ENCODE measurements at regions not wholly inside any gene's neighbourhood (a gene's known extent, or its start where the extent isn't known, plus 50 kb on each side); places are given as distances from the start of the nearest gene placed in this dataset.
"Not testable (repeated sequence)": the region's sequence is repeated elsewhere in the genome, so short reads cannot be mapped to it uniquely, and the experiment has no call there.

- no peak for DNase-seq (ENCODE audit: low spot score)
Observed at GRCh38 chr10:84571146-84571545, 242.8 kb downstream of the CCSER2 start.

- DNase-seq (ENCODE audit: low spot score) = no peak
Observed at GRCh38 chr10:84574102-84574501, 245.7 kb downstream of the CCSER2 start.

DNA sequence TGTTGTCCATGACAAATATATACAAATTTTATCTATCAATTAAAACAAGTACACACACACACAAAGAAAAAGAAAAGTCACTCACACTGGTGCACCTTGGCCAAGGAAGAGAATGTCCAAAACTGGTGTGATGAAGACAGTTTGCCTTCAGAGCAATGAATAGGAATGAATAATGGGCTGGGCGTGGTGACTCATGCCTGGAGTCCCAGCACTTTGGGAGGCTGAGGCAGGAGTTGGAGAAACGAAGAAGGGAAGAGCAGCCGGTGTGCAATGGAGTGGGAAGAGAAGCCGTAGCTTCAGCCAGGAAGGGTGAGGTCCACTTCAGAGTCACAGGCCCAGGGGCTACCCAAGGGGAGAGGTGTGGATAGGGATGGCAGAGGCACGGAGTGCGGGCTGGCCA lies 253.6 kb downstream of the CCSER2 start:
- DNase-seq (ENCODE audit: low spot score) = no peak

GRCh38 chr10:84583501-84583900 lies 255.1 kb downstream of the CCSER2 start:
- no peak for DNase-seq (ENCODE audit: low spot score)

- no peak for DNase-seq (ENCODE audit: low spot score)
Observed at GRCh38 chr10:84587789-84588188, 259.4 kb downstream of the CCSER2 start.

- no peak for DNase-seq (ENCODE audit: low spot score)
Observed at GRCh38 chr10:84588426-84588825, 260.0 kb downstream of the CCSER2 start.

DNA sequence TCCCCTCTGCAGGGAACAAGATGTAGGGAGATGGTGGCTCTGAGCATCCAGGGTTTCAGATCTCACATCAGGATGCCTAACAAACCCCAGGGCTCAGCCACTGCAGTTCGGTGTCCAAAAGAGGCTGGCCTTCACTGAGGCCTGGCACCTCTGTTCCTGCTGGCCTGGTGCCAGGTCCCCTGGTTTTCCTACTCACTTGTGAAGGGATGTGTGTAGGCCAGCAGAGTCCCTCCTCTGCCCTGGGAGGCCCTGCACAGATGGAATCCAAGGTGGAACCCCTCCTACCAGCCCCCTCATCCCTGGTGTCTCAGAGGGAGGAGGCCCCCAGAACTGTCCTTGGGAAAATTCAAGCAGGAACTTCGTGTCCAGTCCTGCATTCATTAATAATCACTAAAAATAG lies 260.6 kb downstream of the CCSER2 start:
- DNase-seq (ENCODE audit: low spot score) = no peak

- no peak for DNase-seq (ENCODE audit: low spot score)
Observed at GRCh38 chr10:84589526-84590205, 261.3 kb downstream of the CCSER2 start.

GRCh38 chr10:84590327-84591193 lies 262.2 kb downstream of the CCSER2 start:
- DNase-seq (ENCODE audit: low spot score) = no peak

DNA sequence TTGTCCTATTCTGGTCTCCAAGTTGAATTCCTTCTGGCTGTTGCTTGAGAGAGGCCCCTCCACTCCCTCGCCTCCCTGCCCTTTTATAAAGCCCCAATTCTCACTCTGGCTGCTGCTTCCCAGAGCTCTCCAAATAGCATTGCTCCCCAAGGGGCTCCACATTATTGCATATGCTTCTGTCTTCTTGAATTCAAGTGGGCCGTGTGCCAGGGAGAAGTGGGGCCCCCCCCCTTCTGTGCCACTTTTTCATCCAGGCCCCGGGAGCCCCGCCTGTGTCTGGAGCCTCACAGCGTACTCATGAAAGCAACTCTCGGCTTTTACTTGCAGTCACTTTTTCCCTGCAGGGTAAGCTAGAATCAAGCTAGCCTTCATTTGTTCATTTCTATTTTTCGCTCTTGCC lies 265.1 kb downstream of the CCSER2 start:
- no peak for DNase-seq (ENCODE audit: low spot score)

DNA sequence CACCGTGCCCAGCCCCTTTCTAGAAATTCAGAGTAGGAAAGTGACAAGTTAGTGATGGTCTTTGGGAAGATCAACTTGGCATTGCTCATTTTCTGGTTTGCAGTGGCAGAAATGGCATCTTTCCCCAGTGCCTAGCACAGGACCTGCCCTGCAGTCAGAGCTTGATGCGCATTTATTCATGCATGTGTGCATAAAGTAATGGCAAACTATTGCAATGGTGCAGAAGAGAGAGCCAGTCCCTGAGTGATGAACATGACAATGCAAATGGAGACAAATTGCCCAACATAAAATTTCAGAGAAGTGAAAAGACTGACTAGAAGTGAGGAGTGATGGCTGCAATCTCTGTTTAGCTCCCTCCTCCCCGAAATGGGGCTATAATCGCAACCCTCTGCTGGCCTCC lies 268.2 kb downstream of the CCSER2 start:
- no peak for DNase-seq (ENCODE audit: low spot score)

- DNase-seq (ENCODE audit: low spot score) = no peak
Observed at GRCh38 chr10:84599254-84599653, 270.9 kb downstream of the CCSER2 start.

GRCh38 chr10:84600947-84601346 lies 272.6 kb downstream of the CCSER2 start:
- no peak for DNase-seq (ENCODE audit: low spot score)

- DNase-seq (ENCODE audit: low spot score) = not testable (repeated sequence)
Observed at GRCh38 chr10:84602543-84602942, 274.2 kb downstream of the CCSER2 start.

DNA sequence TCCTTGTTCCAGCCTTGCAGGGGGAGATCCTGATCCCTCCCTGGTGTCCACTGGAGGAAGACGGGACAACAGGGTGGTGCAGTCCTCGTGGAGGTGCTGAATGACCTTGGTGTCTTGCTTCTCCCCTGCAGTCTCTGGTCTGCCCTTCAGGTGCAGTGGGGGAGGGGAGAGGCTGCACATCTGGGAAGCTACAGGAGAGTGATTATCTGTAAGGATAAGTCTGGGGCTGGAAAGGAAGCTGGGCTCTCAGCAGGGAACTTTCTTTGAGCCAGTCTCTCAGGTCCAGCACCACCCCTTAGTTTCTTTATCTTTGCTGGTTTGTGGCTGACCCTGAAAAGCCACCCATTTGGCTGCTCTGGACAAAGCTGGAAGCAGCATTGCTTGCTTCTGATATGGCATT lies 275.6 kb downstream of the CCSER2 start:
- no peak for DNase-seq (ENCODE audit: low spot score)

DNA sequence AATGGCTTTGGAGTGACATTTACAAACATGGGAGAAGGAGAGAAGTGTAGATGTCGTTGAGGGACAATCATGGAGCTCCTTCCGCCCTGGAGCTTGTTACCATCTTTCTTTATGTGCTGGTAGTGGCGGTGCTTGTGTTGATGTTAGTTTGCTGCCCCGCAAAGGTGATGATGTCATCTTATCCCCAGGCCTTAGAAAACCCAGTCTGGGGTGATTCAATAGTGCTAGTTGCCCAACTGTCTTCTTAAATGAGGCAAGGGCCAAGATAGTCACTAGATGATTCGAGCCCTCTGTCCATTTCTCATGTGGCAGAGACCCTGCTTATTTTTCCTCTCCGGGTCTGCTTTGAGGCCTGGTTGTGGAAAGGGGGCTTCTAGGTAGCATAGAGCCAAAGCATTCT lies 277.4 kb downstream of the CCSER2 start:
- DNase-seq (ENCODE audit: low spot score) = no peak

GRCh38 chr10:84606428-84606827 lies 278.0 kb downstream of the CCSER2 start:
- DNase-seq (ENCODE audit: low spot score) = no peak

GRCh38 chr10:84607044-84607443 lies 278.7 kb downstream of the CCSER2 start:
- no peak for DNase-seq (ENCODE audit: low spot score)

DNA sequence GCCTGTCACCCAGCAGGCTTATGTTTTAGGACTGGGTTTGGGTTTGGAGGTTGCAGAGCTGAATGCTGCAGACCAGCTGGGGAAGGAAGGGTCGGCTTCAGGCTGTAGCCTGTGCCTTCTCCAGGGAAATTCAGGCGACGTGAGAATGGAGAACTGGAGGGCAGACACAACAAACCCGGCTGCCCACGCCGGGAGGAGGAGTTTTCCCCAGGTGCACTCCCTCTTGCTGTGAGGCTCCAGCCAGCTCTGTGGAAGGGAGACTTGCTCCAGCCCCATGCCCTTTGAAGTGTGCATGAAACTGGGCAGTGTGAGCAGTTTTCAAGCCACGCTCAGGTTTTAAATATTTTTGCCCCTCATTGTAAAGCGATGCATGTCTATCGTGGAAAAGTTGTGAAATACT lies 279.1 kb downstream of the CCSER2 start:
- no peak for DNase-seq (ENCODE audit: low spot score)

- DNase-seq (ENCODE audit: low spot score) = no peak
Observed at GRCh38 chr10:84608126-84608525, 279.7 kb downstream of the CCSER2 start.

GRCh38 chr10:84613336-84614021 lies 285.1 kb downstream of the CCSER2 start:
- DNase-seq (ENCODE audit: low spot score) = peak; percentile 52

GRCh38 chr10:84626397-84627087 lies 298.2 kb downstream of the CCSER2 start:
- no peak for DNase-seq (ENCODE audit: low spot score)
